WTC11 (cell line): ENCODE measurements at regions not wholly inside any gene's neighbourhood (a gene's known extent, or its start where the extent isn't known, plus 50 kb on each side); places are given as distances from the start of the nearest gene placed in this dataset.

Experiments used
- ATAC-seq: fragments of 200-7000 bp; cut with Tn5 transposase; 2 replicates; pipeline ENCODE4 v1.10.0; 2021; ENCODE audit warnings: mild to moderate bottlenecking, moderate library complexity
- CTCF ChIA-PET: fragments of 300-600 bp; sonication (Branson Sonifier 250); formaldehyde crosslinking; loops from one replicate; lab custom pipeline; 2021; ENCODE audit warnings: antibody characterized with exemption; lab: Charles Lee
- POLR2A ChIA-PET: fragments of 350-600 bp; sonication (Branson Sonifier 250); formaldehyde crosslinking; loops from one replicate; lab custom pipeline; 2021; ENCODE audit warnings: antibody characterized with exemption; lab: Charles Lee
- DNase-seq: peaks from one replicate; pipeline ENCODE4 v3.0.0; 2021; ENCODE audit warnings: low spot score
- H3K27ac Mint-ChIP-seq: 2 replicates; pipeline ENCODE4 v1.8.0; 2021; ENCODE audit warnings: mixed read lengths
- H3K27me3 Mint-ChIP-seq: 2 replicates; pipeline ENCODE4 v1.8.0; 2021; ENCODE audit warnings: low read depth, mild to moderate bottlenecking, moderate library complexity, mixed read lengths
- H3K36me3 Mint-ChIP-seq: 2 replicates; pipeline ENCODE4 v1.8.0; 2021; ENCODE audit warnings: mixed read lengths
- H3K4me1 Mint-ChIP-seq: 2 replicates; pipeline ENCODE4 v1.8.0; 2022; ENCODE audit warnings: mixed read lengths
- H3K4me3 Mint-ChIP-seq: 2 replicates; pipeline ENCODE4 v1.8.0; 2021; ENCODE audit warnings: mild to moderate bottlenecking, moderate library complexity, mixed read lengths
- H3K9me3 Mint-ChIP-seq: 2 replicates; pipeline ENCODE4 v1.8.0; 2021; ENCODE audit warnings: mixed read lengths
- CBFB ChIP-seq: sonication (generic); formaldehyde crosslinking; IDR thresholded peaks from 2 replicates; pipeline ENCODE4 v1.8.1; 2022; ENCODE audit warnings: mild to moderate bottlenecking, low read depth, missing genetic modification reagents
- ELF4 ChIP-seq: sonication (generic); formaldehyde crosslinking; IDR thresholded peaks from 2 replicates; pipeline ENCODE4 v1.8.1; 2022; ENCODE audit warnings: low read depth, mild to moderate bottlenecking, moderate library complexity, missing genetic modification reagents
- GRHL2 ChIP-seq: fragments of 250-450 bp; sonication (Bioruptor Pico); IDR thresholded peaks from 2 replicates; pipeline ENCODE4 v1.8.0; 2022; ENCODE audit warnings: mild to moderate bottlenecking, moderate library complexity; ENCODE audit not compliant: insufficient replicate concordance, severe bottlenecking
- OVOL2 ChIP-seq: fragments of 250-450 bp; sonication (Bioruptor Pico); IDR thresholded peaks from 2 replicates; pipeline ENCODE4 v1.9.0; 2021; ENCODE audit warnings: mild to moderate bottlenecking, borderline replicate concordance
- PREB ChIP-seq: sonication (generic); formaldehyde crosslinking; IDR thresholded peaks from 2 replicates; pipeline ENCODE4 v1.8.1; 2022; ENCODE audit warnings: mild to moderate bottlenecking, missing genetic modification reagents, moderate library complexity, borderline replicate concordance
- PRRX2 ChIP-seq: fragments of 250-450 bp; sonication (Bioruptor Pico); IDR thresholded peaks from 2 replicates; pipeline ENCODE4 v1.8.0; 2021; ENCODE audit warnings: mild to moderate bottlenecking
- RELA ChIP-seq: sonication (generic); formaldehyde crosslinking; IDR thresholded peaks from 2 replicates; pipeline ENCODE4 v1.8.1; 2022; ENCODE audit warnings: missing genetic modification reagents, mild to moderate bottlenecking, borderline replicate concordance
- SOX15 ChIP-seq: fragments of 250-450 bp; sonication (Bioruptor Pico); IDR thresholded peaks from 2 replicates; pipeline ENCODE4 v1.9.0; 2021; ENCODE audit warnings: mild to moderate bottlenecking
- TCF7 ChIP-seq: sonication (generic); formaldehyde crosslinking; IDR thresholded peaks from 2 replicates; pipeline ENCODE4 v1.8.0; 2022; ENCODE audit warnings: mild to moderate bottlenecking, low read depth, missing genetic modification reagents, moderate library complexity
- TEAD4 ChIP-seq: sonication (generic); formaldehyde crosslinking; IDR thresholded peaks from 2 replicates; pipeline ENCODE4 v1.8.0; 2022; ENCODE audit warnings: mild to moderate bottlenecking, missing genetic modification reagents
- ZBTB43 ChIP-seq: sonication (generic); formaldehyde crosslinking; IDR thresholded peaks from 2 replicates; pipeline ENCODE4 v1.8.1; 2023; ENCODE audit warnings: mild to moderate bottlenecking, missing genetic modification reagents
- ZNF219 ChIP-seq: sonication (generic); formaldehyde crosslinking; IDR thresholded peaks from 2 replicates; pipeline ENCODE4 v1.8.0; 2023; ENCODE audit warnings: missing genetic modification reagents, mild to moderate bottlenecking, borderline replicate concordance
- ZNF232 ChIP-seq: sonication (generic); formaldehyde crosslinking; IDR thresholded peaks from 2 replicates; pipeline ENCODE4 v1.8.0; 2022; ENCODE audit warnings: mild to moderate bottlenecking, missing genetic modification reagents
- ZNF281 ChIP-seq: sonication (generic); formaldehyde crosslinking; IDR thresholded peaks from 2 replicates; pipeline ENCODE4 v1.8.0; 2023; ENCODE audit warnings: mild to moderate bottlenecking, missing genetic modification reagents
- ZNF416 ChIP-seq: fragments of 250-450 bp; sonication (Bioruptor Pico); IDR thresholded peaks from 2 replicates; pipeline ENCODE4 v1.9.0; 2021; ENCODE audit warnings: mild to moderate bottlenecking, inconsistent platforms
- TF ChIP-seq, protein P1 (sequence below): fragments of 250-450 bp; sonication (Bioruptor Pico); IDR thresholded peaks from 2 replicates; pipeline ENCODE4 v1.9.0; 2021; ENCODE audit warnings: mild to moderate bottlenecking, borderline replicate concordance
- TF ChIP-seq, protein P2 (sequence below): sonication (generic); formaldehyde crosslinking; IDR thresholded peaks from 2 replicates; pipeline ENCODE4 v1.8.0; 2022; ENCODE audit warnings: mild to moderate bottlenecking, missing genetic modification reagents
- TF ChIP-seq, protein P3 (sequence below): sonication (generic); formaldehyde crosslinking; IDR thresholded peaks from 2 replicates; pipeline ENCODE4 v1.8.1; 2023; ENCODE audit warnings: mild to moderate bottlenecking, missing genetic modification reagents, moderate library complexity

GRCh38 chr18:11309172-11309571 lies 159.8 kb upstream of the PIEZO2 start:
- Mint-ChIP-seq H3K4me1 (peaks cover 7% of the 10 kb centered on the region), H3K9me3 (peaks cover 19% of the 10 kb centered on the region), H3K27ac (no peak overlapping the region), H3K36me3 (peaks cover 7% of the 10 kb centered on the region), H3K4me3 (no peak overlapping the region), H3K27me3 (no peaks in the 10 kb centered on the region; the same call in 1 of the 2 replicates)
- TF ChIP-seq ZNF281 (CRISPR knock-in tag): no peak
- no peak for TF ChIP-seq OVOL2 (CRISPR knock-in tag)
- no peak for TF ChIP-seq ZNF416 (CRISPR knock-in tag)
- ChIA-PET CTCF (no interaction called here), POLR2A (no interaction called here)
- ATAC-seq (peak; percentile 31; the same call in 1 of the 2 replicates), DNase-seq (no peak)

- DNase-seq (no peak), ATAC-seq (no peak)
- Mint-ChIP-seq H3K27ac (no peak overlapping the region; the same call in 1 of the 2 replicates), H3K4me1 (peaks cover 7% of the 10 kb centered on the region), H3K4me3 (no peak overlapping the region), H3K9me3 (peaks cover 19% of the 10 kb centered on the region), H3K27me3 (no peaks in the 10 kb centered on the region; the same call in 1 of the 2 replicates), H3K36me3 (peaks cover 7% of the 10 kb centered on the region)
- TF ChIP-seq ZNF232: no peak
- no peak for TF ChIP-seq TEAD4 (CRISPR knock-in tag)
- no peak for TF ChIP-seq PRRX2
- no peak for TF ChIP-seq ZBTB43 (CRISPR knock-in tag)
- TF ChIP-seq ZNF416 (CRISPR knock-in tag): no peak
- no peak for TF ChIP-seq PREB (CRISPR knock-in tag)
- TF ChIP-seq TCF7: no peak
- TF ChIP-seq, protein P1, sequence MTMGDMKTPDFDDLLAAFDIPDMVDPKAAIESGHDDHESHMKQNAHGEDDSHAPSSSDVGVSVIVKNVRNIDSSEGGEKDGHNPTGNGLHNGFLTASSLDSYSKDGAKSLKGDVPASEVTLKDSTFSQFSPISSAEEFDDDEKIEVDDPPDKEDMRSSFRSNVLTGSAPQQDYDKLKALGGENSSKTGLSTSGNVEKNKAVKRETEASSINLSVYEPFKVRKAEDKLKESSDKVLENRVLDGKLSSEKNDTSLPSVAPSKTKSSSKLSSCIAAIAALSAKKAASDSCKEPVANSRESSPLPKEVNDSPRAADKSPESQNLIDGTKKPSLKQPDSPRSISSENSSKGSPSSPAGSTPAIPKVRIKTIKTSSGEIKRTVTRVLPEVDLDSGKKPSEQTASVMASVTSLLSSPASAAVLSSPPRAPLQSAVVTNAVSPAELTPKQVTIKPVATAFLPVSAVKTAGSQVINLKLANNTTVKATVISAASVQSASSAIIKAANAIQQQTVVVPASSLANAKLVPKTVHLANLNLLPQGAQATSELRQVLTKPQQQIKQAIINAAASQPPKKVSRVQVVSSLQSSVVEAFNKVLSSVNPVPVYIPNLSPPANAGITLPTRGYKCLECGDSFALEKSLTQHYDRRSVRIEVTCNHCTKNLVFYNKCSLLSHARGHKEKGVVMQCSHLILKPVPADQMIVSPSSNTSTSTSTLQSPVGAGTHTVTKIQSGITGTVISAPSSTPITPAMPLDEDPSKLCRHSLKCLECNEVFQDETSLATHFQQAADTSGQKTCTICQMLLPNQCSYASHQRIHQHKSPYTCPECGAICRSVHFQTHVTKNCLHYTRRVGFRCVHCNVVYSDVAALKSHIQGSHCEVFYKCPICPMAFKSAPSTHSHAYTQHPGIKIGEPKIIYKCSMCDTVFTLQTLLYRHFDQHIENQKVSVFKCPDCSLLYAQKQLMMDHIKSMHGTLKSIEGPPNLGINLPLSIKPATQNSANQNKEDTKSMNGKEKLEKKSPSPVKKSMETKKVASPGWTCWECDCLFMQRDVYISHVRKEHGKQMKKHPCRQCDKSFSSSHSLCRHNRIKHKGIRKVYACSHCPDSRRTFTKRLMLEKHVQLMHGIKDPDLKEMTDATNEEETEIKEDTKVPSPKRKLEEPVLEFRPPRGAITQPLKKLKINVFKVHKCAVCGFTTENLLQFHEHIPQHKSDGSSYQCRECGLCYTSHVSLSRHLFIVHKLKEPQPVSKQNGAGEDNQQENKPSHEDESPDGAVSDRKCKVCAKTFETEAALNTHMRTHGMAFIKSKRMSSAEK (CRISPR knock-in tag): no peak
- TF ChIP-seq CBFB (CRISPR knock-in tag): no peak
- no peak for TF ChIP-seq SOX15 (CRISPR knock-in tag)
- TF ChIP-seq GRHL2 (CRISPR knock-in tag): no peak
- CTCF ChIA-PET: interaction anchor here (2.7 kb wide), 1 partner anchor 210 kb away, joined by 10 read pairs; no protein-coding TSS in a partner anchor
- POLR2A ChIA-PET: no interaction called here
Measured at GRCh38 chr18:11308499-11308898, 159.1 kb upstream of the PIEZO2 start.

- peaks cover 19% of the 10 kb centered on the region for H3K9me3 Mint-ChIP-seq
- TF ChIP-seq ELF4 (CRISPR knock-in tag): no peak
- TF ChIP-seq ZNF219 (CRISPR knock-in tag): no peak
- TF ChIP-seq RELA (CRISPR knock-in tag): no peak
- TF ChIP-seq, protein P2, sequence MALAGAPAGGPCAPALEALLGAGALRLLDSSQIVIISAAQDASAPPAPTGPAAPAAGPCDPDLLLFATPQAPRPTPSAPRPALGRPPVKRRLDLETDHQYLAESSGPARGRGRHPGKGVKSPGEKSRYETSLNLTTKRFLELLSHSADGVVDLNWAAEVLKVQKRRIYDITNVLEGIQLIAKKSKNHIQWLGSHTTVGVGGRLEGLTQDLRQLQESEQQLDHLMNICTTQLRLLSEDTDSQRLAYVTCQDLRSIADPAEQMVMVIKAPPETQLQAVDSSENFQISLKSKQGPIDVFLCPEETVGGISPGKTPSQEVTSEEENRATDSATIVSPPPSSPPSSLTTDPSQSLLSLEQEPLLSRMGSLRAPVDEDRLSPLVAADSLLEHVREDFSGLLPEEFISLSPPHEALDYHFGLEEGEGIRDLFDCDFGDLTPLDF: no peak
- TF ChIP-seq, protein P3, sequence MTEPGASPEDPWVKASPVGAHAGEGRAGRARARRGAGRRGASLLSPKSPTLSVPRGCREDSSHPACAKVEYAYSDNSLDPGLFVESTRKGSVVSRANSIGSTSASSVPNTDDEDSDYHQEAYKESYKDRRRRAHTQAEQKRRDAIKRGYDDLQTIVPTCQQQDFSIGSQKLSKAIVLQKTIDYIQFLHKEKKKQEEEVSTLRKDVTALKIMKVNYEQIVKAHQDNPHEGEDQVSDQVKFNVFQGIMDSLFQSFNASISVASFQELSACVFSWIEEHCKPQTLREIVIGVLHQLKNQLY (CRISPR knock-in tag): no peak
- no peak overlapping the region for H3K4me3 Mint-ChIP-seq
- H3K36me3 Mint-ChIP-seq: peaks cover 7% of the 10 kb centered on the region
- no peaks in the 10 kb centered on the region; the same call in 1 of the 2 replicates for H3K27me3 Mint-ChIP-seq
- DNase-seq (no peak), ATAC-seq (no peak)
- ChIA-PET CTCF (interaction anchor here (0.6 to 2.7 kb wide), 2 partner anchors 211 to 346 kb away, joined by 3 to 10 read pairs; no protein-coding TSS in a partner anchor), POLR2A (no interaction called here)
- no peak overlapping the region for H3K27ac Mint-ChIP-seq
- H3K4me1 Mint-ChIP-seq: peaks cover 7% of the 10 kb centered on the region
Measured at GRCh38 chr18:11307716-11308115, 158.3 kb upstream of the PIEZO2 start.
